Posterior vena cava (tissue), 2 donors: ENCODE measurements at regions not wholly inside any gene's neighbourhood (a gene's known extent, or its start where the extent isn't known, plus 50 kb on each side); places are given as distances from the start of the nearest gene placed in this dataset.

Source experiments
- DNase-seq: peaks from one replicate; pipeline ENCODE4 v3.0.0-alpha.2; 2020; ENCODE audit warnings: low spot score
- intact Hi-C, 2 donors: fragments of 100-400 bp; cut with DNase I; formaldehyde crosslinking; loops; one replicate each; pipeline versions ENCODE4 v1.14.1 to v1.14.2; 2022 to 2023
- donor health status: DM: yes; HTN: yes; CAD: no.
- donor health status: DM: yes; HTN: yes; CAD: no.

- no peak for DNase-seq
- intact Hi-C loops = no loop called here
Measured at GRCh38 chr5:3912790-3913189, 317.2 kb downstream of the IRX1 start.

- intact Hi-C loops = no loop called here
- DNase-seq = no peak
Measured at GRCh38 chr5:3913279-3913678, 317.6 kb downstream of the IRX1 start.

DNA sequence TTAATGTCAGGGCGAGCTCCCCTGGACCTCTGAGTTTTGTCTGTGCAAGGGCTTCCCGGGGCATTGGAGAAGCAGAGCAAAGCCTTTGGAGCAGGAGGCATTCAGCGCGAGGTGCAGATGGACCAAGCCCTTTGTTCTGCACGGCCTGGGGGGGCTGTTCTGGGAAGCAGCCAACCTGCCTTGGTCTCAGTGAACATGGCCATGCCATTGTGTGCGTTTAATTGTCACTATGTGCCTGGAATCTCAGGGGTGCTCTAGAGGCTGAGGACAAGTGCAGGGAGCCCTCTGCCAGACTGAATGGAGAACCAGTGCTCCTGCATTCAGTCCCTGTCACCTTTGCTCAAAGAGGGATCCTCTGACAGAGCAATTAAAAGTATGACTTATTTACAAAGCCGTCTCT is 329.4 kb downstream of the IRX1 start:
- intact Hi-C loops = no loop called here
- no peak for DNase-seq

DNA sequence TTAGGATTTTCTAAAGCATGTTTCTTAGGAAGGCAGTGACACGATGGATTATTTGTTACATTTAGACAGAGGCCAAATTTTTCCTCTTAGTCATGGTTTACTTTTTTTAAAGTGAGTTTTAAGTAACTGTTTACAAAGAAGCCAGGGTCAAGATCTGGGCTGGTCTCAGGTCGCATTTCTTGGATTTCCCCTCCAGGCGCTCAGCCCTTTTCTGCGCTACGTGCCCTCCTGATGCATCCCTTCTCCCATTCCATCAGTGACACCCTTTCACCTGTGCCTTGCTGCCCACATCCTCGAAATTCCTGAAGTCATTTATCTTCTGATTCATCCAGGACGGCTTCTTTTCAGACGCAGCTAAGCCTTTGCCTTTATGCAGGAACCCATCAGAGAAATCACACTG is 330.3 kb downstream of the IRX1 start:
- intact Hi-C loops = no loop called here
- DNase-seq = no peak

GRCh38 chr5:3929799-3930198 is 334.2 kb downstream of the IRX1 start:
- intact Hi-C loops = no loop called here
- no peak for DNase-seq

- DNase-seq = no peak
Measured at GRCh38 chr5:3931976-3932375, 336.3 kb downstream of the IRX1 start.

GRCh38 chr5:3933536-3933935 is 337.9 kb downstream of the IRX1 start:
- DNase-seq = no peak
- intact Hi-C loops = no loop called here

More at GRCh38 chr5:3931976-3932375, 336.3 kb downstream of the IRX1 start:
- intact Hi-C loops = no loop called here

DNA sequence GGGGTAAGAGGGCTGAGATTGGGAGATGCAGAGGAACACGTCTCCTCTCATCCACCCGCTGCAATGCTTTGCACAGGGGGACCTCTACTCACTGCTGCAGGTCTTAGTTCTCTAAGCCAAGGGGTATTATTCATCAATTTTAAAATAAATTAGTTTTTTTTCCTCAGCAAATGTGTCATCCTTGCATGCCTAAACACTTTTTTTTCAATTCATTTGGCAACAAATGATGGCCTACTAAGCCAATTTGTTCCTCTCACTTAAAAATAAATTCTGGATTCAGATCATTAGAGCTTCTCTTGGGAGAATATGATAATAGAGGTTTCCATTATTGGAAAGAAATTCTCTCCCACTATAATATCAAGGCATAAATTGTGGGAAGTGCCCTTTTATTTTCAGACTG is 338.3 kb downstream of the IRX1 start:
- DNase-seq = no peak
- intact Hi-C loops = no loop called here

DNA sequence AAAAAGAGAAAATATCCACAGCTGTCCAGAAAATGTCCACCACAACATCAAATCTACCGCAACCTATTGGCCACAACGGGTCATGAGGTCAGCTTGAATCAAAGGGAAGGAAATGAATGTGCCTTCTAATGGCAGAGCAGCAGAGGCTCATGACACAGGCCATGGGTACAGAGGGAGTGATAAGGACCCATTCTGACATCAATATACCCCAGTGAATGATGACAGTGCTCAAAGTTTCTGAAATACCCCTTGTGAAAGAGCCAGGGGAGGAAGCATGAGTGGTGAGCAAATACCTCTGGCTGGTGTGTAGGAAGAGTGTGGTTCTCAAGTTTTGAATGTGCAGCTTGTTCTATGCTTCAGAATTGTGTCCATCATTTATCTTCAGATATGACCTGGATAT is 348.2 kb downstream of the IRX1 start:
- no peak for DNase-seq
- intact Hi-C loops = no loop called here

GRCh38 chr5:3944930-3945329 is 349.3 kb downstream of the IRX1 start:
- intact Hi-C loops = no loop called here
- no peak for DNase-seq

DNA sequence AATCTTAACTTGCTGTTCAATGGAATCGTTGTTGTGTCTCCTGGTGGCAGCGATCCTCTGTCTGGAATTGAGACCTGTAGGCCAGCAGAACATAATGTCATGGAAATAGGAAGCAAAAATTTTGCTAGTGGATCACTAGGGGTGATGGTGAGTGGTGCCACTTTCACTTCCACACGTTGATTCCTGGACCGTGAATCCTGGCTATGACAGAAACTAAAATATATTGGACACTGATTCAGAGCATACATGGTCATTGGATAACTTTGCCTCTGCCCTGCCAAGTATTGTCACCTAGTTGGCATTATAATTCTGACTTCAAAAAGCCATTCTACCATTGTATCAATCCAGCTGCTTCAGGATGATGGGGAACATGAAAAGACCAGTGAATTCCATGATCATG is 353.2 kb downstream of the IRX1 start:
- no peak for DNase-seq
- intact Hi-C loops = no loop called here

DNA sequence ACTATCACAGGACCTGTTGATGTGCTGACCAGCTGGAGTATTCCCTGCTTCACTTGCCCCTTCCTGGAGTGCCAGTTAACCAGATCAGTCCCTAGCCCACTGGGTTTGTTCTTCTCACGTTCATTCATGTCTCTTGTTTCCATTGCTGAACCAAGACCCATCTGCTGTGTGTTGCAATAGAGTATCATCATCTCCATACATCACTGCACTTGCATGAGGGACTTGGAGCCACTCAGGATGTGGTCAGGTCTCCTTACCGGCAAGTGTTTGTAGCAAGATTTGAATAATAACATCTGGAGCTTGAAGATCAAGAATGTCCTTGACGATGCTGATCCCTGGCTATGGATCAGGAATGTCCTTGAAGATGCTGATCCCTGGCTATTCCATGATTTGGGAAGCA is 358.6 kb downstream of the IRX1 start:
- no peak for DNase-seq
- intact Hi-C loops = no loop called here

DNA sequence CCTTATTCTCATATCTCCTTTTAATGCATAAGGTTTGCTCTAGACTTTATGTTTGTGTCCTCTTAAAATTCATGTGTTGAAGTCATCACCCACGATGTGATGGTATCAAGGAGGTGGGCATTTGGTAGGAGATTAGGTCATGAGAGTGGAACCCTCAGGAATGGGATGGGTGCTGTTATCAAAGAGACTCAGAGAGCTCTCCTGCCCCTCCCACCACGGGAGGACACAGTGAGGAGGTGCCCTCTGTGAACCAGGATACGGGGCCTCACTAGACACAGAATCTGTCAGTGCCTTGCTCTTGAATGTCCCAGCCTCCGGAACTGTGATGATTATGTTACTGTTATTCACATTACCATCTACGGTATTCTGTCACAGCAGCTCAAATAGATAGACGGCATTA is 359.0 kb downstream of the IRX1 start:
- intact Hi-C loops = no loop called here
- DNase-seq = no peak

DNA sequence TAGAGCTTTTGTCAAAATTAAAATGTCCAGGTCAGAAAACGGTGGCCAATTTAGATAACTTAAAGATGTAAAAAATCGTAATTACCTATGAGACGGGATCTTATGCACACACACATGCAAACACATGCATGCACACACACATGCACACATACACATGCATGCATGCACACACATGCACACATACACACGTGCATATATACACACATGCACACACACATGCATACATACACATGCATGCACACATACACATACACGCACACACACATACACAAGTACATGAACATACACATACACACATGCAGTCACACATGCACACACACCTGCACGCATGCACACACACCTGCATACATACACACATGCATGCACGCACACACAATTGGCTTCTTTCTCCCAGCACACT is 362.0 kb downstream of the IRX1 start:
- intact Hi-C loops = no loop called here
- no peak for DNase-seq

DNA sequence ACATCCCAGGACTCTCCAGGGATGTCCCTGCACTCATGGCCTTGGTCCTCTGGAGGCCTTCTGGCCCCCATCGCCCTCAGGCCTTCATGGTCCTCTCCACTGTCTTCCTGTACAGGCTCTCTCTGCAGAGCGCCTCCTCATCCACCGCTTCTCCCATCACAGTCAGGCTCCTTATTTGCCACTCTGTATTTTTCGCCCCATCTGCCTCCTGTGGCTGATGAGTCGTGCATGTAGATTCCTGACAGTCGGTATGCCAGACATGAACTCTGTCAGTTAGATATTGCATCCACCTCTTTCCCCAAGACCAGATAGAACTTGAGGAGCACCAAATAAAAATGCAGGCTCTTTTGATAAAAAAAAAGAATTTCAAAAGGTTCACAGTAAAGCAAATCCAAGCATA is 362.8 kb downstream of the IRX1 start:
- no peak for DNase-seq
- intact Hi-C loops = no loop called here

DNA sequence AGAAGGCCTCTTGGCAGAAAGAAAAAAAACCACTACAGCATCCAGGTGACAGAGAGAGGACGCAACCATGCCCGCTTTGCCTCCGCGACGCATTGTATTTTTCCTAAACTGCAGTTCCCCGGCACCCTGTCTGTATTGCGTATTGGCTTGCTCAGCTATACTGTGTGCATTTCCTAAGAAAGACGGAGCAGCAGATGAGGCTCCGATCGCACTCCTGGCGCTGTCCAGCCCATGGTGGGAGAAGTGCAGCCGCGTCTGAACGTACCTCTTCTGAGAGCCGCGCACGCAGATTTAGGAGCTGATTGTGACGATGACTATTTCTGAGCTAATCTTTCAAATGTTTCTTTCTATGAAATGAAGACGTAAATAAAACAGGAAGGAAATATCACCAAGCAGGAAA is 366.5 kb downstream of the IRX1 start:
- intact Hi-C loops = no loop called here
- no peak for DNase-seq

DNA sequence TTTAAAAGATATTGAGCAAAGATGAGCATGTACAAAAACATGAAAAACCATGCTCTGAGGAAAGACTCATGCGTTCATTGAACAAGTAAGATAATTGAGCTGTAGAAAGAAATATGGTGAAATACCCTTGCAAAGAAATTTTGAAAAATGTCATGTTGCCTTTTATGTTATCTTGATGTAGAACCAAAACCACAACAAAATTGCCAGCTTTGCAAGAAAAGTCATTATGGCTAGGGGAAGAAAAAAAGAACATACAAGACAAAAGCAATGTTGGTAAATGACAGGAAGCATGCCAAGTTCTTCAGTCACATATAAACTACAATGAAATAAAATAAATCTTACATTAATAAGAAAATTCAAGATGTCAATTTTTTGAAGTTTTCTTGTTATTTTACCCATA is 368.0 kb downstream of the IRX1 start:
- DNase-seq = no peak
- intact Hi-C loops = loop anchor here in 1 of 2 donors (2.0 kb wide), 1 partner anchor 25 kb away; no protein-coding TSS in a partner anchor

DNA sequence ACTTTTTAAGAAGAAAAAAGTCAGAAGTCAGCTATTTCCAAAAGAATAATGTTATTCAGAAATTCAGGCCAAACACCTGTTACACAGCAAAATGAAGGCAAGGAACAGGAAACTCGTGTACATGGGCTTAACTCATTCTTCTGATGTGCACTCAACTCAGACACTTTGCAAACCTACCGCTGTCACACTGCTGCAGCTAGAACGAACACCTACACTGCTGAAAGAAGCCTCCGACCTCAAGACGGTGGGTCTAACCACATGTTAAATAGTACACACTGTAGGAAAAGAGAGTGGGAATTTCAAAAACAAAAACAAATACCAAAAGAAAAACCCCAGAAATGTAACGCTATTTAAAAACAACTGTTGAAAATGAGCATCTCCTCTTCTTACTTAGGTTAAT is 384.5 kb downstream of the IRX1 start:
- no peak for DNase-seq
- intact Hi-C loops = no loop called here

DNA sequence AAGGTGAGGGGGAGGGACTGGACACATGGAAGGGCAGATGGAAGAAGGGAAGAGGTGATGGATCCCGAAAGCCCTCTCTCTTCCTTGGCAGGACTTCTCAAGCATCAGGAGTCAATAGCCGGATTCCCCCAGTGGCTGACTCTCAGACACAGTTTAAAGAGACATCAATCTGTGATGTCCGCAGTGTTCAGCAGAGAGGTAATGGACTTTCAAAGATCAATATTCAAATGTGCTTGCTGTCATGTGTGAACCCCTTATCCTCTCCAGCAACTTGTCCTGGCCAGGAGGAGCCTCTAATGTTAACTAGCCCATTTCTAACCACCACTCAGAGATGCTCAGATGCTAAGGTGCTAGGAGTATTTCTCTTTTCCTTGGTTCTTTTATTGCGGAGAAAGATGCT is 392.2 kb downstream of the IRX1 start:
- intact Hi-C loops = loop anchor here in 1 of 2 donors (2.0 kb wide), 1 partner anchor 23 kb away; no protein-coding TSS in a partner anchor
- no peak for DNase-seq

GRCh38 chr5:3993856-3994473 is 398.3 kb downstream of the IRX1 start:
- intact Hi-C loops = loop anchor here in 1 of 2 donors (10.0 kb wide), 1 partner anchor 1049 kb away; no protein-coding TSS in a partner anchor
- DNase-seq = no peak

- intact Hi-C loops = loop anchor here in 1 of 2 donors (10.0 kb wide), 1 partner anchor 1050 kb away; no protein-coding TSS in a partner anchor
- DNase-seq = no peak
Measured at GRCh38 chr5:3994628-3995027, 399.0 kb downstream of the IRX1 start.
